AG09319 (cell line): ENCODE measurements at regions not wholly inside any gene's neighbourhood (a gene's known extent, or its start where the extent isn't known, plus 50 kb on each side); places are given as distances from the start of the nearest gene placed in this dataset.

Source experiments
- DNase-seq: peaks from one replicate; pipeline ENCODE4 v3.0.0-alpha.2; 2010; ENCODE audit warnings: low read depth; ENCODE audit errors: extremely low read depth
- CTCF ChIP-seq: IDR thresholded peaks from 2 replicates; pipeline ENCODE4 v1.5.1; 2011; ENCODE audit warnings: low read depth, mild to moderate bottlenecking, inconsistent platforms, low read length, moderate library complexity

- TF ChIP-seq CTCF: no peak
- no peak for DNase-seq
Observed at GRCh38 chr5:117860550-117860949, 1127.8 kb downstream of the DTWD2 start.

GRCh38 chr5:117859176-117859575 lies 1129.2 kb downstream of the DTWD2 start:
- DNase-seq: no peak
- TF ChIP-seq CTCF: no peak

- no peak for DNase-seq
Observed at GRCh38 chr5:117856713-117857112, 1131.6 kb downstream of the DTWD2 start.

GRCh38 chr5:117837786-117838185 lies 1150.6 kb downstream of the DTWD2 start:
- DNase-seq: no peak
- no peak for TF ChIP-seq CTCF

More at GRCh38 chr5:117856713-117857112, 1131.6 kb downstream of the DTWD2 start:
- TF ChIP-seq CTCF: no peak

- no peak for TF ChIP-seq CTCF
Observed at GRCh38 chr5:117833691-117834090, 1154.7 kb downstream of the DTWD2 start.

GRCh38 chr5:117829646-117830045 lies 1158.7 kb downstream of the DTWD2 start:
- no peak for DNase-seq
- TF ChIP-seq CTCF: no peak

More at GRCh38 chr5:117833691-117834090, 1154.7 kb downstream of the DTWD2 start:
- DNase-seq: no peak

GRCh38 chr5:117813850-117814249 lies 1174.5 kb downstream of the DTWD2 start:
- DNase-seq: no peak

More at GRCh38 chr5:117813850-117814249, 1174.5 kb downstream of the DTWD2 start:
- TF ChIP-seq CTCF: no peak
